A549 (cell line): ENCODE measurements at regions not wholly inside any gene's neighbourhood (a gene's known extent, or its start where the extent isn't known, plus 50 kb on each side); places are given as distances from the start of the nearest gene placed in this dataset.

ENCODE experiments used
- ATAC-seq, 2 experiments: fragments of 200-7000 bp in 1 of 2; fragments of >200 bp in 1 of 2; cut with Nextera tagmentation in 1 of 2; cut with Tn5 transposase in 1 of 2; 3 replicates each; pipeline versions ENCODE4 v1.8.0 to v1.9.1; 2018 to 2020; ENCODE audit warnings: mild to moderate bottlenecking in 1 of 2, moderate library complexity in 1 of 2
- CTCF ChIA-PET: fragments of 300-600 bp; sonication (Branson Sonifier 250); formaldehyde crosslinking; extraction: SDS; loops from one replicate; lab custom pipeline; 2021; ENCODE audit warnings: antibody characterized with exemption, inconsistent platforms; lab: Yijun Ruan, JAX
- POLR2A ChIA-PET: fragments of 350-600 bp; formaldehyde crosslinking; extraction: SDS; loops from one replicate; lab custom pipeline; 2021; ENCODE audit warnings: antibody characterized with exemption, inconsistent platforms; lab: Yijun Ruan, JAX
- DNase-seq, 2 experiments: peaks; one replicate each; pipeline versions ENCODE4 v3.0.0 to v3.0.0-alpha.2; 2011 to 2016; ENCODE audit warnings: low read depth in 1 of 2, low spot score in 1 of 2
- FAIRE-seq: peaks from 2 replicates; lab custom pipeline; 2011; peaks lifted over from hg19 to GRCh38; lab: Jason Lieb, UNC
- H3K27ac ChIP-seq, 2 experiments: fragments of >200 bp; sonication (Bioruptor Twin); formaldehyde crosslinking; 3 replicates each; pipeline ENCODE4 v1.5.1; 2016 to 2017
- H3K4me1 ChIP-seq: fragments of >200 bp; sonication (Bioruptor Twin); formaldehyde crosslinking; 3 replicates; pipeline ENCODE4 v1.6.1; 2016
- H3K4me2 ChIP-seq: fragments of >200 bp; sonication (Bioruptor Twin); formaldehyde crosslinking; 3 replicates; pipeline ENCODE4 v1.6.1; 2016
- H3K4me3 ChIP-seq: fragments of >200 bp; sonication (Bioruptor Twin); formaldehyde crosslinking; 3 replicates; pipeline ENCODE4 v1.5.1; 2016
- H3K9me3 ChIP-seq: fragments of >200 bp; sonication (Bioruptor Twin); formaldehyde crosslinking; 3 replicates; pipeline ENCODE4 v1.6.1; 2016
- BCL3 ChIP-seq: fragments of >200 bp; sonication (Bioruptor Twin); formaldehyde crosslinking; IDR thresholded peaks from 3 replicates; pipeline ENCODE4 v1.6.1; 2016
- CBX8 ChIP-seq: fragments of 200-600 bp; sonication (generic); IDR thresholded peaks from 2 replicates; pipeline ENCODE4 v1.6.1; 2016
- CEBPB ChIP-seq, 2 experiments: fragments of >200 bp in 1 of 2; sonication (Bioruptor Twin) in 1 of 2; formaldehyde crosslinking in 1 of 2; IDR thresholded peaks; 2 replicates each; pipeline ENCODE4 v1.6.1; 2012 to 2016
- HOXA7 ChIP-seq: fragments of 250-450 bp; sonication (Bioruptor Pico); IDR thresholded peaks from 2 replicates; pipeline ENCODE4 v1.5.0; 2020; ENCODE audit warnings: mild to moderate bottlenecking, moderate library complexity
- HOXB5 ChIP-seq: fragments of 250-450 bp; sonication (Bioruptor Pico); IDR thresholded peaks from 2 replicates; pipeline ENCODE4 v1.5.0; 2020; ENCODE audit warnings: mild to moderate bottlenecking, moderate library complexity
- JUN ChIP-seq, 2 experiments: fragments of >200 bp; sonication (Bioruptor Twin); formaldehyde crosslinking; IDR thresholded peaks; 2 replicates in 1 of 2; 3 replicates in 1 of 2; pipeline ENCODE4 v1.6.1; 2016 to 2017
- JUNB ChIP-seq: fragments of >200 bp; sonication (Bioruptor Twin); formaldehyde crosslinking; IDR thresholded peaks from 2 replicates; pipeline ENCODE4 v1.6.1; 2016
- KDM1A ChIP-seq: fragments of 200-600 bp; sonication (generic); IDR thresholded peaks from 2 replicates; pipeline ENCODE4 v1.6.1; 2016; ENCODE audit warnings: low read depth, mild to moderate bottlenecking
- KDM5A ChIP-seq: fragments of 200-600 bp; sonication (generic); IDR thresholded peaks from 2 replicates; pipeline ENCODE4 v1.6.1; 2016; ENCODE audit warnings: antibody characterized with exemption, mild to moderate bottlenecking
- MAZ ChIP-seq: fragments of 150-350 bp; IDR thresholded peaks from 2 replicates; pipeline ENCODE4 v1.6.1; 2014; ENCODE audit warnings: antibody characterized with exemption, low read depth, low read length, borderline replicate concordance
- MYC ChIP-seq: IDR thresholded peaks from 2 replicates; pipeline ENCODE4 v1.6.1; 2012; ENCODE audit warnings: mild to moderate bottlenecking, inconsistent platforms, low read length, improper control_type of control experiment, borderline replicate concordance
- NFE2L2 ChIP-seq: fragments of 150-350 bp; conservative IDR thresholded peaks from 2 replicates; pipeline ENCODE4 v1.6.1; 2014; ENCODE audit warnings: low read length
- NPAS2 ChIP-seq: fragments of 250-450 bp; sonication (Bioruptor Pico); IDR thresholded peaks from 2 replicates; pipeline ENCODE4 v1.8.0; 2022; ENCODE audit warnings: mild to moderate bottlenecking, moderate library complexity, borderline replicate concordance
- NR3C1 ChIP-seq: fragments of >200 bp; sonication (Bioruptor Twin); formaldehyde crosslinking; IDR thresholded peaks from 3 replicates; pipeline ENCODE4 v1.6.1; 2017
- PHF8 ChIP-seq: fragments of 200-600 bp; sonication (generic); IDR thresholded peaks from 2 replicates; pipeline ENCODE4 v1.6.1; 2016; ENCODE audit warnings: low read depth, mild to moderate bottlenecking, antibody characterized with exemption, moderate library complexity, borderline replicate concordance
- RCOR1 ChIP-seq: fragments of 150-350 bp; IDR thresholded peaks from 2 replicates; pipeline ENCODE4 v1.6.1; 2014; ENCODE audit warnings: antibody characterized with exemption, low read length, low read depth
- RFX5 ChIP-seq: fragments of 450-650 bp; IDR thresholded peaks from 2 replicates; pipeline ENCODE4 v1.7.1; 2014; ENCODE audit warnings: antibody characterized with exemption, mild to moderate bottlenecking, moderate library complexity
- SREBF2 ChIP-seq: fragments of 450-650 bp; IDR thresholded peaks from 2 replicates; pipeline ENCODE4 v1.6.1; 2014; ENCODE audit warnings: mild to moderate bottlenecking, moderate library complexity
- TP53 ChIP-seq: fragments of 250-450 bp; sonication (Bioruptor Pico); IDR thresholded peaks from 2 replicates; pipeline ENCODE4 v1.5.0; 2021; ENCODE audit warnings: mild to moderate bottlenecking, moderate library complexity
- USF2 ChIP-seq: fragments of 450-650 bp; IDR thresholded peaks from 2 replicates; pipeline ENCODE4 v1.6.1; 2014; ENCODE audit warnings: antibody characterized with exemption
- ZSCAN20 ChIP-seq: fragments of 250-450 bp; sonication (Bioruptor Pico); IDR thresholded peaks from 2 replicates; pipeline ENCODE4 v1.8.0; 2022; ENCODE audit warnings: mild to moderate bottlenecking, moderate library complexity
- WGBS: methylation state at CpG from one replicate; pipeline ENCODE4 v1.1.6; 2017; ENCODE audit errors: missing lambda C conversion rate; 5-methylcytosine and 5-hydroxymethylcytosine counted together
- TF ChIP-seq, protein P1 (sequence below): fragments of >200 bp; sonication (Bioruptor Twin); formaldehyde crosslinking; IDR thresholded peaks from 3 replicates; pipeline ENCODE4 v1.5.1; 2016
- TF ChIP-seq, protein P2 (sequence below): IDR thresholded peaks from 2 replicates; pipeline ENCODE4 v1.6.1; 2012; ENCODE audit warnings: low read depth, borderline replicate concordance

GRCh38 chr12:97275728-97276590, 186.6 kb upstream of the RMST start:
- Histone ChIP-seq H3K4me3 (no peak overlapping the region), H3K27ac (no peak overlapping the region), H3K4me1 (no peaks in the 10 kb centered on the region), H3K4me2 (no peak overlapping the region), H3K9me3 (no peaks in the 10 kb centered on the region)
- no peak for TF ChIP-seq JUN (IDR thresholded peaks at IDR 0.05)
- TF ChIP-seq, protein P1, sequence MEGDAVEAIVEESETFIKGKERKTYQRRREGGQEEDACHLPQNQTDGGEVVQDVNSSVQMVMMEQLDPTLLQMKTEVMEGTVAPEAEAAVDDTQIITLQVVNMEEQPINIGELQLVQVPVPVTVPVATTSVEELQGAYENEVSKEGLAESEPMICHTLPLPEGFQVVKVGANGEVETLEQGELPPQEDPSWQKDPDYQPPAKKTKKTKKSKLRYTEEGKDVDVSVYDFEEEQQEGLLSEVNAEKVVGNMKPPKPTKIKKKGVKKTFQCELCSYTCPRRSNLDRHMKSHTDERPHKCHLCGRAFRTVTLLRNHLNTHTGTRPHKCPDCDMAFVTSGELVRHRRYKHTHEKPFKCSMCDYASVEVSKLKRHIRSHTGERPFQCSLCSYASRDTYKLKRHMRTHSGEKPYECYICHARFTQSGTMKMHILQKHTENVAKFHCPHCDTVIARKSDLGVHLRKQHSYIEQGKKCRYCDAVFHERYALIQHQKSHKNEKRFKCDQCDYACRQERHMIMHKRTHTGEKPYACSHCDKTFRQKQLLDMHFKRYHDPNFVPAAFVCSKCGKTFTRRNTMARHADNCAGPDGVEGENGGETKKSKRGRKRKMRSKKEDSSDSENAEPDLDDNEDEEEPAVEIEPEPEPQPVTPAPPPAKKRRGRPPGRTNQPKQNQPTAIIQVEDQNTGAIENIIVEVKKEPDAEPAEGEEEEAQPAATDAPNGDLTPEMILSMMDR: no peak
- no peak for TF ChIP-seq RCOR1
- no peak for TF ChIP-seq KDM1A
- ChIA-PET POLR2A (no interaction called here), CTCF (no interaction called here)
- WGBS: 24% methylated on average over 14 of the region's 15 CpGs
- FAIRE-seq (no peak), DNase-seq (no peak), ATAC-seq (no peak)

DNA sequence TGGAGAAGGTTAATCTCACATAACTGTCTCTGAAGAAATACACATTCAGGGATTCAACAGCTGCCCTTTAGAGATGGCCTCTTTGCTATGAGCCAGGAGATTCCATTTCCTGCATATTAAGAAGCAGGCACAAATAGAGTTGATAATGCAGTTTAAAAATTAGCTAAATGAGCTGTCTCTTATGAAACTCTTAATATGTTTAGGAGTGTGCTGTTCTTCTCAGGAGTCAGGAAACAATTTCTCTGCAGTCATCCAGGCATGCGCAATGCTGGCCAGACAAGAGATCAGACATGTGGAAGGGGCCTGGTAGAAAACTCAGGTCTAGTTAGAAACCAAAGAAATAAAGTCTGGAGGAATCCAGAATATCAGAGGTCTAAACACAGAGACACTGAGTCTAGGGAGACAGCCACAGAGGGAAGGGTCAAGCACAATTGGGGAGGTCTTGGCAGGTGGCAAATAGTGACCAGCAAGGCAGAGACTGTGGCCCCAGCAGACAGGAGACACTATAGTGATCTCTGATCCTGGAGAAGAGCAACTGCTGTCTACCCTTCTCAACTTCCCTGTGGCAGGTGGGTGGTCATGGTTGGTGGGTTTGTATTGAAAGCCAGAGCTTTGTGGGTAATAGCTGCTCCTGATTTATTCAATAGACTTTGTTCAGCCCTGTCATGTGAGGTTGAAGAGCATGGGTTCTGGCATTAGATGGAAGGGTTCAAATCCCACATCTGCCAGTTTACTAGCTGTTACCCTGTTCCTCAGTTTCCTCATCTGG, 185.8 kb upstream of the RMST start:
- TF ChIP-seq SREBF2 (no peak), TP53 (CRISPR knock-in tag) (no peak), KDM5A (no peak), NFE2L2 (no peak), MYC (no peak), PHF8 (no peak)
- H3K4me1 ChIP-seq: no peaks in the 10 kb centered on the region
- H3K9me3 ChIP-seq: no peaks in the 10 kb centered on the region
- ChIA-PET CTCF (no interaction called here), POLR2A (no interaction called here)
- no peak overlapping the region for H3K4me2 ChIP-seq
- no peak for DNase-seq
- WGBS: 89% methylated on average over 1 of the region's 1 CpG
- no peak for FAIRE-seq
- H3K27ac ChIP-seq: no peak overlapping the region
- no peak overlapping the region for H3K4me3 ChIP-seq
- ATAC-seq: no peak

DNA sequence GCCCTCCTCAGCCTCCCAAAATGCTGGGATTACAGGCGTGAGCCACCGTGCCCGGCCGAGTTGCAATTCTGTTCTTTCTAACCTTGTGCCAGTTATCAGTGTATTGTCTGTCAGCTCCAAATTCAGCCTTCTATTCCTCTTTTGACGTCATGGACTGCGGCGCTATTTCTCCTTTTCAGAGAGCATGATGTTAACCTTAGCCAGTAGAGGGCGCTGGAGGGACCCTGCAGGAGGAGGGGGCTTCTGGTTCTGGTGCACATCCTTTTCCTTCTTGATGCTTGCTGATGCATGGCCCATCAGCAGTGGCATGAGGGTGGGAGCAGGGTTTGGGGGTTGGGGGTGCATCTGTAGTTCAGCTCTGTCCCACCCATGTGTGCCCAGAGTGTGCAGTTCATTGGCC, 179.3 kb upstream of the RMST start:
- POLR2A ChIA-PET: no interaction called here
- ATAC-seq: no peak
- H3K4me2 ChIP-seq: no peak overlapping the region
- CTCF ChIA-PET: interaction anchor here (0.7 to 1.5 kb wide), 2 partner anchors 17 to 18 kb away, joined by 3 read pairs; no protein-coding TSS in a partner anchor
- no peak for DNase-seq
- 37% methylated on average over 8 of the region's 8 CpGs for WGBS
- no peaks in the 10 kb centered on the region for H3K9me3 ChIP-seq
- no peak for FAIRE-seq
- no peaks in the 10 kb centered on the region for H3K4me1 ChIP-seq
- no peak overlapping the region for H3K27ac ChIP-seq
- H3K4me3 ChIP-seq: no peak overlapping the region
- TF ChIP-seq MAZ (no peak), CBX8 (no peak), BCL3 (no peak), CEBPB (IDR thresholded peaks at IDR 0.05) (no peak), NR3C1 (no peak), USF2 (no peak), HOXA7 (CRISPR knock-in tag) (no peak), ZSCAN20 (CRISPR knock-in tag) (no peak), RFX5 (no peak), JUNB (no peak), HOXB5 (CRISPR knock-in tag) (no peak), NPAS2 (no peak)
- TF ChIP-seq, protein P2, sequence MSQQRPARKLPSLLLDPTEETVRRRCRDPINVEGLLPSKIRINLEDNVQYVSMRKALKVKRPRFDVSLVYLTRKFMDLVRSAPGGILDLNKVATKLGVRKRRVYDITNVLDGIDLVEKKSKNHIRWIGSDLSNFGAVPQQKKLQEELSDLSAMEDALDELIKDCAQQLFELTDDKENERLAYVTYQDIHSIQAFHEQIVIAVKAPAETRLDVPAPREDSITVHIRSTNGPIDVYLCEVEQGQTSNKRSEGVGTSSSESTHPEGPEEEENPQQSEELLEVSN: no peak
- TF ChIP-seq, all 56 proteins: peak for 0
